AG09319 (cell line): ENCODE measurements at regions not wholly inside any gene's neighbourhood (a gene's known extent, or its start where the extent isn't known, plus 50 kb on each side); places are given as distances from the start of the nearest gene placed in this dataset.

Source experiments
- DNase-seq: peaks from one replicate; pipeline ENCODE4 v3.0.0-alpha.2; 2010; ENCODE audit warnings: low read depth; ENCODE audit errors: extremely low read depth
- TF ChIP-seq, protein P1 (sequence below): IDR thresholded peaks from 2 replicates; pipeline ENCODE4 v1.5.1; 2011; ENCODE audit warnings: low read depth, mild to moderate bottlenecking, inconsistent platforms, low read length, moderate library complexity

GRCh38 chr9:1272488-1272887 lies 222.3 kb downstream of the DMRT2 start:
- TF ChIP-seq, protein P1, sequence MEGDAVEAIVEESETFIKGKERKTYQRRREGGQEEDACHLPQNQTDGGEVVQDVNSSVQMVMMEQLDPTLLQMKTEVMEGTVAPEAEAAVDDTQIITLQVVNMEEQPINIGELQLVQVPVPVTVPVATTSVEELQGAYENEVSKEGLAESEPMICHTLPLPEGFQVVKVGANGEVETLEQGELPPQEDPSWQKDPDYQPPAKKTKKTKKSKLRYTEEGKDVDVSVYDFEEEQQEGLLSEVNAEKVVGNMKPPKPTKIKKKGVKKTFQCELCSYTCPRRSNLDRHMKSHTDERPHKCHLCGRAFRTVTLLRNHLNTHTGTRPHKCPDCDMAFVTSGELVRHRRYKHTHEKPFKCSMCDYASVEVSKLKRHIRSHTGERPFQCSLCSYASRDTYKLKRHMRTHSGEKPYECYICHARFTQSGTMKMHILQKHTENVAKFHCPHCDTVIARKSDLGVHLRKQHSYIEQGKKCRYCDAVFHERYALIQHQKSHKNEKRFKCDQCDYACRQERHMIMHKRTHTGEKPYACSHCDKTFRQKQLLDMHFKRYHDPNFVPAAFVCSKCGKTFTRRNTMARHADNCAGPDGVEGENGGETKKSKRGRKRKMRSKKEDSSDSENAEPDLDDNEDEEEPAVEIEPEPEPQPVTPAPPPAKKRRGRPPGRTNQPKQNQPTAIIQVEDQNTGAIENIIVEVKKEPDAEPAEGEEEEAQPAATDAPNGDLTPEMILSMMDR: no peak
- no peak for DNase-seq

GRCh38 chr9:1273859-1274258 lies 223.7 kb downstream of the DMRT2 start:
- no peak for DNase-seq
- TF ChIP-seq, protein P1: no peak

- TF ChIP-seq, protein P1: no peak
- DNase-seq: no peak
Measured at GRCh38 chr9:1274334-1274733, 224.2 kb downstream of the DMRT2 start.

- TF ChIP-seq, protein P1: no peak
- no peak for DNase-seq
Measured at GRCh38 chr9:1276474-1276873, 226.3 kb downstream of the DMRT2 start.

- DNase-seq: no peak
- TF ChIP-seq, protein P1: no peak
Measured at GRCh38 chr9:1284727-1285126, 234.6 kb downstream of the DMRT2 start.

DNA sequence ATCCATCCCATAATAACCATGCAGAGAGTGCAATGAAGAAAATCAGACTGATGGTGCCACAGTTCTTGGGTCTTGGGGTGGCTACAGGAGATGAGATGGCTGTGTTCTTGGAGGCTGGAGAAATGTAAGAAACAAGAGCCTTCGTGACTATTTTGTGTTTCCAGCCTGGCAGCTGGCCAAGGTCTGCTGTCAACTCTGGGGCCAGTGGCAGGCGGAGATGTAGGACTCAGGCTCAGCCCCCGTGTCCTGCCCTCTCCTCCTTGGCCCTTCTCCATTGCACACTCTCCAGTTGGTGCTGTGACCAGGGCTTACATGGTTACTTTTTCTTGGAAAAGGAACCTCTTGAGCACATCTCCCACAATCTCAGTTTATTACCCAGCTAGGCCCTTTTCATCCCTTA lies 235.4 kb downstream of the DMRT2 start:
- DNase-seq: no peak

DNA sequence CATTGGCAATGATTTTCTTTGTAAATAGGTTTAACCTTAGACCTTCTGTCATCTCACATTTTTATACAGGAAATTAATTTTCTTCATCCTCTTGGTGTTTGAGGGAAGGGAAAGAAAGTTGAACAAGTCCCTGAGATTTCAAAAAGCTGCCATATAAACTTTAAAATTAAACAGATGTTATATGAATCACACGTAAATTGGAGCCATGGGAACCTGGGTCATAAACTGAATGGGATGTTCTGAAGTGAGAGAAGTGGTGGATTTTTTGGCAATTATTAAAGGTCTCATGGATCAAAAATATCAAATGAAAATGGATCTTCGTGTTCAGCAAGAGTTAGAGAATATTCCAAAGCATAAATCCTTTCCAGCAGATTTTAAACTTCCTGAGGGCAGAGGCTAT lies 242.2 kb downstream of the DMRT2 start:
- DNase-seq: no peak

More for the DNA sequence above, 235.4 kb downstream of the DMRT2 start:
- TF ChIP-seq, protein P1: no peak

More for the DNA sequence above, 242.2 kb downstream of the DMRT2 start:
- TF ChIP-seq, protein P1: no peak
